Upper lobe of left lung (tissue), 6 donors: ENCODE measurements at regions not wholly inside any gene's neighbourhood (a gene's known extent, or its start where the extent isn't known, plus 50 kb on each side); places are given as distances from the start of the nearest gene placed in this dataset.

Experiments used
- ATAC-seq, 2 donors: fragments of 200-7000 bp; cut with Tn5 transposase; one replicate each; pipeline ENCODE4 v1.9.1; 2022; ENCODE audit warnings: mild to moderate bottlenecking in 2 of 2, moderate library complexity in 2 of 2; ENCODE audit not compliant: low FRiP score in 2 of 2
- DNase-seq, 2 donors: peaks; one replicate each; pipeline ENCODE4 v3.0.0-alpha.2; 2019 to 2020
- H3K27ac ChIP-seq, 4 donors: fragments of 200-600 bp; sonication (generic); one replicate each; pipeline ENCODE4 v1.5.1; 2016 to 2019
- H3K27me3 ChIP-seq, 4 donors: fragments of 200-600 bp; sonication (generic); one replicate each; pipeline ENCODE4 v1.5.1; 2017 to 2019
- H3K36me3 ChIP-seq, 4 donors: fragments of 200-600 bp; sonication (generic); one replicate each; pipeline ENCODE4 v1.5.1; 2016 to 2019
- H3K4me1 ChIP-seq, 4 donors: fragments of 200-600 bp; sonication (generic); one replicate each; pipeline ENCODE4 v1.5.1; 2018 to 2019
- H3K4me3 ChIP-seq, 4 donors: fragments of 200-600 bp; sonication (generic); one replicate each; pipeline ENCODE4 v1.5.1; 2017 to 2019; ENCODE audit warnings: mild to moderate bottlenecking in 2 of 4, moderate library complexity in 1 of 4
- H3K9me3 ChIP-seq, 4 donors: fragments of 200-600 bp; sonication (generic); one replicate each; pipeline ENCODE4 v1.5.1; 2018 to 2019
- CTCF ChIP-seq, 6 experiments: fragments of 450-650 bp in 4 of 6; fragments of 200-600 bp in 2 of 6; sonication (generic) in 2 of 6; IDR thresholded peaks; one replicate each; pipeline ENCODE4 v1.5.1; 2016 to 2019; ENCODE audit warnings: antibody characterized with exemption in 6 of 6
- EP300 ChIP-seq, 4 donors: sonication (generic); formaldehyde crosslinking; IDR thresholded peaks; one replicate each; pipeline ENCODE4 v1.5.1; 2017; ENCODE audit warnings: antibody characterized with exemption in 4 of 4, control low read depth in 2 of 4
- POLR2A ChIP-seq, 4 donors: fragments of 450-650 bp; IDR thresholded peaks; one replicate each; pipeline ENCODE4 v1.5.1; 2016 to 2017; ENCODE audit warnings: antibody characterized with exemption in 4 of 4, mild to moderate bottlenecking in 2 of 4
- POLR2AphosphoS5 ChIP-seq, 2 donors: sonication (generic); formaldehyde crosslinking; IDR thresholded peaks; one replicate each; pipeline ENCODE4 v1.5.1; 2017; ENCODE audit warnings: antibody characterized with exemption in 2 of 2
- WGBS, 2 donors: methylation state at CpG; one replicate each; pipeline ENCODE4 v1.1.5; 2017 to 2018; 5-methylcytosine and 5-hydroxymethylcytosine counted together
- donor health status: DM: no; HTN: no; CAD: no; lungs with moderate emphysema.
- donor health status: DM: no; HTN: yes; CAD: no; lungs with severe emphysema.

DNA sequence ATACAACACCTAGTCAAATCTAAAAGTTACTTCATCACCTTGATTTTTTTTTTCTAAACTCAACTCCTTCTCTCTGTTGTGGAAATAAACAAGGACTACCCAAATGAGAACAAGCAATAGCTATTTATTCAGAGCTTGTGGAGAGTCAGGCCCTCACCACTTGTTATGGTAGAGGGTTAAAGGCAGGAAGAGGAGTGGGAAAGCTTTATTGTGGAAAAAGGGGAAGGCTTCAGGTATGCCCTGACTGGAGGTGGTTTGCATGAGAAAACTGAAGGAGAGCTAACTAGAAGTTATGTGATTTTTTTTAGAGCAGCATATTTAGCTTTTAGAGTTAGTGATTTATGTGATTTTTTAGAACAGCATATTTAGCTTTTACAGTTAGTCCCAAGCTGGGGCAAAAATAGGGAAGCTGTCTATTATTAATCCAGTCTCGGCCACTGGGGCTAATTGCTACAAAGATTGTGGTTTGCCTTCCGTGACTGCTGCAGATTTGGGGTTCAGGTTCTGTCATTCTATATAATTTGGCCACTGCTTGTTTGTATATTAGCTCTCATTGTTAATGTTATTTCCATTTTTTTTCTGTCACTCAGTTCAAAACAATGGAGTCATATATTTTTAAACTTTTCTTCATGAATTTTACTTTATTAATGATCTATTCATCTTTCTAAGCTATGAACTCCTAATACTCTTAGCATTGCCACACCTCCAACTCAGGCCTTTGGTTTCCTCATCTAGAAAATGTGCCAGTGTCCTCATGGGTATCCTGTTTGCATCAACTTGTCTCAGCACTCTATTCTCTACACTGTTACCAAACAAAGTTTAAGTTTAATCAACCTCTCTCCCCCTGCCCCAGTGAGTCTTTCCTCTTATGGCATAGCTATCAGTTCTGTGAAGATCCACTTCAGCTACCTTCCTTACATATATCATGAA, 713.0 kb downstream of the BRINP3 start:
- H3K27me3 ChIP-seq = no peaks in the 10 kb centered on the region
- DNase-seq = no peak
- no peaks in the 10 kb centered on the region for H3K36me3 ChIP-seq
- WGBS, 2 donors = 61 to 70% methylated on average over 2 of the region's 2 CpGs
- TF ChIP-seq CTCF (IDR thresholded peaks at IDR 0.05) = no peak
- no peak for TF ChIP-seq POLR2AphosphoS5 (IDR thresholded peaks at IDR 0.05)
- TF ChIP-seq POLR2A (IDR thresholded peaks at IDR 0.05) = no peak
- TF ChIP-seq EP300 (IDR thresholded peaks at IDR 0.05) = no peak
- no peak overlapping the region for H3K27ac ChIP-seq
- H3K4me3 ChIP-seq = no peak overlapping the region
- H3K9me3 ChIP-seq = no peaks in the 10 kb centered on the region
- no peaks in the 10 kb centered on the region for H3K4me1 ChIP-seq
- ATAC-seq = no peak

DNA sequence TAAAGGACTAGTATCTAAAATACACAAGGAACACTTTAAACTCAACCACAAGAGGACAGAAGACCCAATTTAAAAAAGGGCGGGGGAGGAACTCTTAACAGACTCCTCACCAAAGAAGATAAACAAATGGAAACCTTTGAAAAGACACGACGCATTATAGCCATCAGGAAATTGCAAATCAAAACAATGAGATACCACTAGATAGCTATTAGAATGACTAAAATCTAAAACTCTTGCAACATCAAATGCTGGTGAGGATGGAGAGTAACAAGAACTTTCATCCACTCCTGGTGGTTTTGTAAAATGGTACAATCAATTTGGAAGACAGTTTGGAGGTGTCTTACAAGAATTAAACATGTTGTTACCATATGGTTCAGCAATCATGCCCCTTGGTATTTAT, 708.2 kb downstream of the BRINP3 start:
- H3K27ac ChIP-seq = no peak overlapping the region
- no peaks in the 10 kb centered on the region for H3K9me3 ChIP-seq
- H3K36me3 ChIP-seq = no peaks in the 10 kb centered on the region
- no peaks in the 10 kb centered on the region for H3K27me3 ChIP-seq
- ATAC-seq = no peak
- H3K4me3 ChIP-seq = no peak overlapping the region
- 29 to 41% methylated on average over 3 of the region's 3 CpGs for WGBS, 2 donors
- no peak for DNase-seq
- TF ChIP-seq POLR2AphosphoS5 (IDR thresholded peaks at IDR 0.05) (no peak), EP300 (IDR thresholded peaks at IDR 0.05) (no peak), CTCF (IDR thresholded peaks at IDR 0.05) (no peak), POLR2A (IDR thresholded peaks at IDR 0.05) (no peak)
- H3K4me1 ChIP-seq = no peaks in the 10 kb centered on the region

DNA sequence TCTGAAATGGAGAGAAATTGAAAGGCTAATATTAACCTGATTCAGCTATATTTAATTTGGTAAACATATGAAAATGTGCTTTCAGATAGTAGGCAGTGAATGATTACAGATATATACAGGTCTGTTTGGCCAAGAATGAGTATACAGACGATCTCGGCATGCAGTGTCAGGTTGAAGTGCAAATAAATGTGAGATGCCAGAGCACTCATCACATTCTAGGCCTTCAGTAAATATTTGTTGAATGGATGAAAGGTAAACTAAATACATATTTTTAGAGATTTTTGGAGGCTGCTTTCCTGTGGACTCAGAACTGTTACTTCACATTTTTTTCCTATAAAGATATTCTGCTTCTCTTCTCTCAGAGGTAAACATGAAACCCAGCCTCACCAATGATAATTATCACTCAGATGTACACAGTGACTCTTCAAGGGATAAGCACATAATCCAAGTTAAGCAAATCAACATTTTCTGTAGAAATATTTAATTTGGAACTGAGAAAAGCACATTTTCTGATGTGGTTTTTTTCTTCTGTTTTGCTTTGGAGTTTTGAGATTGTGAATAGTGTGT, 702.9 kb downstream of the BRINP3 start:
- Histone ChIP-seq H3K27ac (no peak overlapping the region), H3K4me1 (no peaks in the 10 kb centered on the region), H3K4me3 (no peak overlapping the region), H3K27me3 (no peaks in the 10 kb centered on the region), H3K9me3 (no peaks in the 10 kb centered on the region), H3K36me3 (no peaks in the 10 kb centered on the region)
- TF ChIP-seq CTCF (IDR thresholded peaks at IDR 0.05) (no peak), POLR2AphosphoS5 (IDR thresholded peaks at IDR 0.05) (no peak), EP300 (IDR thresholded peaks at IDR 0.05) (no peak), POLR2A (IDR thresholded peaks at IDR 0.05) (no peak)
- DNase-seq = no peak
- 34 to 42% methylated on average over 2 of the region's 2 CpGs for WGBS, 2 donors
- no peak for ATAC-seq

GRCh38 chr1:189775343-189775742, 702.3 kb downstream of the BRINP3 start:
- WGBS, 2 donors = 35 to 58% methylated on average over 1 of the region's 1 CpG
- Histone ChIP-seq H3K4me1 (no peaks in the 10 kb centered on the region), H3K9me3 (no peaks in the 10 kb centered on the region), H3K36me3 (no peaks in the 10 kb centered on the region), H3K4me3 (no peak overlapping the region), H3K27ac (no peak overlapping the region), H3K27me3 (no peaks in the 10 kb centered on the region)
- ATAC-seq (no peak), DNase-seq (no peak)
- TF ChIP-seq POLR2AphosphoS5 (IDR thresholded peaks at IDR 0.05) (no peak), POLR2A (IDR thresholded peaks at IDR 0.05) (no peak), EP300 (IDR thresholded peaks at IDR 0.05) (no peak), CTCF (IDR thresholded peaks at IDR 0.05) (no peak)
